Retinal pigment epithelial cell (primary cell): ENCODE measurements at regions not wholly inside any gene's neighbourhood (a gene's known extent, or its start where the extent isn't known, plus 50 kb on each side); places are given as distances from the start of the nearest gene placed in this dataset.

Experiments used
- DNase-seq: peaks from one replicate; pipeline ENCODE4 v3.0.0-alpha.2; 2010; ENCODE audit warnings: low read depth
- H3K4me3 ChIP-seq: 2 replicates; pipeline ENCODE4 v1.5.1; 2011; ENCODE audit warnings: mild to moderate bottlenecking, low read length, control low read depth, moderate library complexity
- CTCF ChIP-seq: conservative IDR thresholded peaks from 2 replicates; pipeline ENCODE4 v1.5.1; 2011; ENCODE audit warnings: low read depth, low read length, control low read depth, inconsistent platforms

- no peak for TF ChIP-seq CTCF
- H3K4me3 ChIP-seq = no peak overlapping the region
- DNase-seq = peak; percentile 67
Measured at GRCh38 chr9:91060520-91061343, 259.1 kb downstream of the SYK start.

- no peak for TF ChIP-seq CTCF
Measured at GRCh38 chr9:91061506-91061905, 259.9 kb downstream of the SYK start.

GRCh38 chr9:91062281-91062680 is 260.7 kb downstream of the SYK start:
- DNase-seq = no peak
- no peak overlapping the region for H3K4me3 ChIP-seq
- no peak for TF ChIP-seq CTCF

More at GRCh38 chr9:91061506-91061905, 259.9 kb downstream of the SYK start:
- no peak overlapping the region for H3K4me3 ChIP-seq
- DNase-seq = no peak

- DNase-seq = no peak
- no peak for TF ChIP-seq CTCF
- no peak overlapping the region for H3K4me3 ChIP-seq
Measured at GRCh38 chr9:91063471-91063870, 261.9 kb downstream of the SYK start.

- H3K4me3 ChIP-seq = no peak overlapping the region
- no peak for TF ChIP-seq CTCF
- no peak for DNase-seq
Measured at GRCh38 chr9:91065231-91066041, 263.8 kb downstream of the SYK start.

- no peak for DNase-seq
- no peak for TF ChIP-seq CTCF
- no peak overlapping the region for H3K4me3 ChIP-seq
Measured at GRCh38 chr9:91066042-91066415, 264.4 kb downstream of the SYK start.
